ENCODE measurements at regions not wholly inside any gene's neighbourhood (a gene's known extent, or its start where the extent isn't known, plus 50 kb on each side); places are given as distances from the start of the nearest gene placed in this dataset.
"Not testable (repeated sequence)": the region's sequence is repeated elsewhere in the genome, so short reads cannot be mapped to it uniquely, and the experiment has no call there.

DNA sequence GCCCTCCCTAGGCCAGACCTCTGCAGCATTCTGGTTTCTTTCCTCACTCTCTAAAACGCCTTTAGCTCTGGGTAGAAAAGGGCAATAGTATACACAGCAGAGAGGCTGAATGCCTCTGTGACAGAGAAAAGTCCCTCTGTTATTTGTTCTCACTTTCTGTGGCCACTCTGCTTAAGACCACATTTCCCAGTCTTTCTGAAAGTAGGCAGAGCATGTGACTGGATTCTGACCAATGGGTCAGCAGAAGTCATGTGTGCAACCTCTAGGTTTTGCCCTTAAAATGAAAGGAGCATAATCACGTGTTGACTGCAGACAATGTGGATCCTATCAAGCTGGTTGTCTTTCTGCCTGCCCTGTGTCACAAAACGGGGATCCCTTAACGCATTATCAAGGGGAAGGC lies 79.7 kb upstream of the MARK1 start:
- no TSS peak for BruUV-seq (replicated peaks)
- Histone ChIP-seq H3K27ac (ENCODE audit: low read length) (no peak overlapping the region), H3K27me3 (ENCODE audit: control insufficient read depth, insufficient read depth, low read length) (peaks cover 3% of the 10 kb centered on the region; the same call in 1 of the 2 replicates), H3K36me3 (ENCODE audit: control insufficient read depth, insufficient read depth, low read length) (no peaks in the 10 kb centered on the region), H3K4me3 (ENCODE audit: low read depth in 2 of 2, low read length in 2 of 2) (no peak overlapping the region), H3K9me3 (ENCODE audit: control insufficient read depth, insufficient read depth, low read depth, low read length) (no peaks in the 10 kb centered on the region), H3K4me1 (ENCODE audit: control insufficient read depth, insufficient read depth, low read length) (no peaks in the 10 kb centered on the region)
- intact Hi-C loops (cut with micrococcal nuclease; ENCODE audit: unreplicated experiment) (no loop called here), in situ Hi-C loops (cut with HindIII; ENCODE audit: low pct_unique_long_range_greater_than_20kb, low sequenced_read_pairs) (no loop called here)
- CTCF ChIA-PET: no interaction called here
- DNase-seq (ENCODE audit: low read depth, low spot score) (no peak), ATAC-seq (no peak)
- POLR2A ChIA-PET: no interaction called here
- TF ChIP-seq POLR2AphosphoS5 (IDR thresholded peaks at IDR 0.05; ENCODE audit: low read depth, low read length): no peak
- TF ChIP-seq, protein P1, sequence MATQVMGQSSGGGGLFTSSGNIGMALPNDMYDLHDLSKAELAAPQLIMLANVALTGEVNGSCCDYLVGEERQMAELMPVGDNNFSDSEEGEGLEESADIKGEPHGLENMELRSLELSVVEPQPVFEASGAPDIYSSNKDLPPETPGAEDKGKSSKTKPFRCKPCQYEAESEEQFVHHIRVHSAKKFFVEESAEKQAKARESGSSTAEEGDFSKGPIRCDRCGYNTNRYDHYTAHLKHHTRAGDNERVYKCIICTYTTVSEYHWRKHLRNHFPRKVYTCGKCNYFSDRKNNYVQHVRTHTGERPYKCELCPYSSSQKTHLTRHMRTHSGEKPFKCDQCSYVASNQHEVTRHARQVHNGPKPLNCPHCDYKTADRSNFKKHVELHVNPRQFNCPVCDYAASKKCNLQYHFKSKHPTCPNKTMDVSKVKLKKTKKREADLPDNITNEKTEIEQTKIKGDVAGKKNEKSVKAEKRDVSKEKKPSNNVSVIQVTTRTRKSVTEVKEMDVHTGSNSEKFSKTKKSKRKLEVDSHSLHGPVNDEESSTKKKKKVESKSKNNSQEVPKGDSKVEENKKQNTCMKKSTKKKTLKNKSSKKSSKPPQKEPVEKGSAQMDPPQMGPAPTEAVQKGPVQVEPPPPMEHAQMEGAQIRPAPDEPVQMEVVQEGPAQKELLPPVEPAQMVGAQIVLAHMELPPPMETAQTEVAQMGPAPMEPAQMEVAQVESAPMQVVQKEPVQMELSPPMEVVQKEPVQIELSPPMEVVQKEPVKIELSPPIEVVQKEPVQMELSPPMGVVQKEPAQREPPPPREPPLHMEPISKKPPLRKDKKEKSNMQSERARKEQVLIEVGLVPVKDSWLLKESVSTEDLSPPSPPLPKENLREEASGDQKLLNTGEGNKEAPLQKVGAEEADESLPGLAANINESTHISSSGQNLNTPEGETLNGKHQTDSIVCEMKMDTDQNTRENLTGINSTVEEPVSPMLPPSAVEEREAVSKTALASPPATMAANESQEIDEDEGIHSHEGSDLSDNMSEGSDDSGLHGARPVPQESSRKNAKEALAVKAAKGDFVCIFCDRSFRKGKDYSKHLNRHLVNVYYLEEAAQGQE (IDR thresholded peaks at IDR 0.05; ENCODE audit: insufficient read depth in 1 of 2, low read depth in 2 of 2, low read length in 1 of 2): no peak
- no peak for TF ChIP-seq TCF7L2 (IDR thresholded peaks at IDR 0.05; ENCODE audit: low read depth, low read length)
- TF ChIP-seq, protein P2, sequence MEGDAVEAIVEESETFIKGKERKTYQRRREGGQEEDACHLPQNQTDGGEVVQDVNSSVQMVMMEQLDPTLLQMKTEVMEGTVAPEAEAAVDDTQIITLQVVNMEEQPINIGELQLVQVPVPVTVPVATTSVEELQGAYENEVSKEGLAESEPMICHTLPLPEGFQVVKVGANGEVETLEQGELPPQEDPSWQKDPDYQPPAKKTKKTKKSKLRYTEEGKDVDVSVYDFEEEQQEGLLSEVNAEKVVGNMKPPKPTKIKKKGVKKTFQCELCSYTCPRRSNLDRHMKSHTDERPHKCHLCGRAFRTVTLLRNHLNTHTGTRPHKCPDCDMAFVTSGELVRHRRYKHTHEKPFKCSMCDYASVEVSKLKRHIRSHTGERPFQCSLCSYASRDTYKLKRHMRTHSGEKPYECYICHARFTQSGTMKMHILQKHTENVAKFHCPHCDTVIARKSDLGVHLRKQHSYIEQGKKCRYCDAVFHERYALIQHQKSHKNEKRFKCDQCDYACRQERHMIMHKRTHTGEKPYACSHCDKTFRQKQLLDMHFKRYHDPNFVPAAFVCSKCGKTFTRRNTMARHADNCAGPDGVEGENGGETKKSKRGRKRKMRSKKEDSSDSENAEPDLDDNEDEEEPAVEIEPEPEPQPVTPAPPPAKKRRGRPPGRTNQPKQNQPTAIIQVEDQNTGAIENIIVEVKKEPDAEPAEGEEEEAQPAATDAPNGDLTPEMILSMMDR (IDR thresholded peaks at IDR 0.05): no peak
- TF ChIP-seq SIN3A (IDR thresholded peaks at IDR 0.05; ENCODE audit: borderline replicate concordance, insufficient read depth, low read depth, low read length): no peak

DNA sequence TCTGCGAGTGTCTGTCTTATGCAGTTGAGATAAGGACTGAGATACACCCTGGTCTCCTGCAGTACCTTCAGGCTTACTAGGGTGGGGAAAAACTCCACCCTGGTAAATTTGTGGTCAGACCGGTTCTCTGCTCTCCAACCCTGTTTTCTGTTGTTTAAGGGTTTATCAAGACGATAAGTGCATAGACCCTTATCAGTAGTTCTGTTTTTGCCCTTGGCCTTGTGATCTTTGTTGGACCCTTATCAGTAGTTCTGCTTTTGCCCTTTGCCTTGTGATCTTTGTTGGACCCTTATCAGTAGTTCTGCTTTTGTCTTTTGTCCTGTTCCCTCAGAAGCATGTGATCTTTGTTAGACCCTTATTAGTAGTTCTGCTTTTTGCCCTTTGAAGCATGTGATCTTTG lies 83.3 kb upstream of the MARK1 start:
- H3K9me3 ChIP-seq (ENCODE audit: control insufficient read depth, insufficient read depth, low read depth, low read length); H3K36me3 ChIP-seq (ENCODE audit: control insufficient read depth, insufficient read depth, low read length); POLR2A ChIA-PET; intact Hi-C loops (cut with micrococcal nuclease; ENCODE audit: unreplicated experiment); H3K27ac ChIP-seq (ENCODE audit: low read length); CTCF ChIA-PET; ATAC-seq; H3K27me3 ChIP-seq (ENCODE audit: control insufficient read depth, insufficient read depth, low read length); H3K4me1 ChIP-seq (ENCODE audit: control insufficient read depth, insufficient read depth, low read length); in situ Hi-C loops (cut with HindIII; ENCODE audit: low pct_unique_long_range_greater_than_20kb, low sequenced_read_pairs); H3K4me3 ChIP-seq (ENCODE audit: low read depth in 2 of 2, low read length in 2 of 2); DNase-seq (ENCODE audit: low read depth, low spot score); BruUV-seq (replicated peaks): not testable (repeated sequence)

DNA sequence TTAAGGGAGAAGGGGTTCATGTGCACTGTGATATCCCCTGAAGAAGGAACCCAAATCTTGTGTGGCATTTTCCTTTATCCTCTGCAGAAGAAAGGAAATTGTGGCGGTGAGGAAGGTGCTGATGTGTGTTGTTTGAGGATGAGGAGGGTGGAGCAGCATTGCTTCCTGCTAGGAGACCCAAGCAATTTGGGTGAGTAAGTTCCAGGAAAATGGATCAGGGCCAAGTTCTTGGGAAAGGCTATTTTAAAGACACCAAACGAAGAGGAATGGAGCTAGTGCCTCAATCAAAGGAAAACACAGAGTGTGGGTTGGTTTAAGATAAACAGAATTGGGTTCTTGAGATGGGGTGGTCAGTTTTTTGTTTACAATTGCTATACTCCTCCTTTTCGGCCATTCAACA lies 86.7 kb upstream of the MARK1 start:
- POLR2A ChIA-PET: no interaction called here
- in situ Hi-C loops (cut with HindIII; ENCODE audit: low pct_unique_long_range_greater_than_20kb, low sequenced_read_pairs): no loop called here

More for the DNA sequence above, 86.7 kb upstream of the MARK1 start:
- intact Hi-C loops (cut with micrococcal nuclease; ENCODE audit: unreplicated experiment): no loop called here
- no peak for TF ChIP-seq SIN3A (IDR thresholded peaks at IDR 0.05; ENCODE audit: borderline replicate concordance, insufficient read depth, low read depth, low read length)
- TF ChIP-seq TCF7L2 (IDR thresholded peaks at IDR 0.05; ENCODE audit: low read depth, low read length): no peak
- no peak for TF ChIP-seq POLR2AphosphoS5 (IDR thresholded peaks at IDR 0.05; ENCODE audit: low read depth, low read length)
- TF ChIP-seq, protein P1 (IDR thresholded peaks at IDR 0.05; ENCODE audit: insufficient read depth in 1 of 2, low read depth in 2 of 2, low read length in 1 of 2): no peak
- TF ChIP-seq, protein P2 (IDR thresholded peaks at IDR 0.05): no peak
- Histone ChIP-seq H3K36me3 (ENCODE audit: control insufficient read depth, insufficient read depth, low read length) (no peaks in the 10 kb centered on the region), H3K27ac (ENCODE audit: low read length) (no peak overlapping the region), H3K9me3 (ENCODE audit: control insufficient read depth, insufficient read depth, low read depth, low read length) (no peaks in the 10 kb centered on the region), H3K4me1 (ENCODE audit: control insufficient read depth, insufficient read depth, low read length) (no peaks in the 10 kb centered on the region), H3K27me3 (ENCODE audit: control insufficient read depth, insufficient read depth, low read length) (no peaks in the 10 kb centered on the region; the same call in 1 of the 2 replicates), H3K4me3 (ENCODE audit: low read depth in 2 of 2, low read length in 2 of 2) (no peak overlapping the region)
- no peak for DNase-seq (ENCODE audit: low read depth, low spot score)
- CTCF ChIA-PET: no interaction called here
- BruUV-seq (replicated peaks): no TSS peak
- no peak for ATAC-seq
